GM10248 (cell line): ENCODE measurements at regions not wholly inside any gene's neighbourhood (a gene's known extent, or its start where the extent isn't known, plus 50 kb on each side); places are given as distances from the start of the nearest gene placed in this dataset.
"Not testable (repeated sequence)": the region's sequence is repeated elsewhere in the genome, so short reads cannot be mapped to it uniquely, and the experiment has no call there.

Experiments used
- CTCF ChIA-PET: fragments of 300-600 bp; sonication (Branson Sonifier 250); formaldehyde crosslinking; extraction: SDS; loops from one replicate; lab custom pipeline; 2021; ENCODE audit warnings: antibody characterized with exemption; lab: Yijun Ruan, JAX
- POLR2A ChIA-PET: fragments of 350-650 bp; sonication (Branson Sonifier 250); formaldehyde crosslinking; extraction: SDS; loops from one replicate; lab custom pipeline; 2020; ENCODE audit warnings: antibody characterized with exemption; lab: Yijun Ruan, JAX
- DNase-seq: peaks from one replicate; pipeline ENCODE4 v3.0.0; 2012; ENCODE audit errors: extremely low spot score
- CTCF ChIP-seq: IDR thresholded peaks from 2 replicates; pipeline ENCODE4 v1.5.1; 2012; ENCODE audit warnings: mild to moderate bottlenecking, low read depth; ENCODE audit errors: extremely low read depth, missing control alignments, control extremely low read depth

- CTCF ChIA-PET: no interaction called here
- no peak for TF ChIP-seq CTCF
- no peak for DNase-seq
- POLR2A ChIA-PET: no interaction called here
Measured at GRCh38 chr12:115377230-115377629, 693.3 kb upstream of the TBX3 start.

GRCh38 chr12:115375186-115375991, 691.4 kb upstream of the TBX3 start:
- CTCF ChIA-PET: interaction anchor here (1.3 kb wide), 1 partner anchor 11 kb away, joined by 3 read pairs; no protein-coding TSS in a partner anchor
- no peak for TF ChIP-seq CTCF
- POLR2A ChIA-PET: no interaction called here
- peak; percentile 61 for DNase-seq

GRCh38 chr12:115374480-115375185, 690.7 kb upstream of the TBX3 start:
- ChIA-PET CTCF (interaction anchor here (1.3 kb wide), 1 partner anchor 10 kb away, joined by 3 read pairs; no protein-coding TSS in a partner anchor), POLR2A (no interaction called here)
- DNase-seq: no peak
- TF ChIP-seq CTCF: no peak

GRCh38 chr12:115371711-115372110, 687.7 kb upstream of the TBX3 start:
- TF ChIP-seq CTCF: no peak
- no peak for DNase-seq
- ChIA-PET POLR2A (no interaction called here), CTCF (interaction anchor here (0.8 kb wide), 1 partner anchor 21 kb away, joined by 3 read pairs; no protein-coding TSS in a partner anchor)

GRCh38 chr12:115370650-115371049, 686.7 kb upstream of the TBX3 start:
- CTCF ChIA-PET: interaction anchor here (1.2 kb wide), 1 partner anchor 56 kb away, joined by 3 read pairs; no protein-coding TSS in a partner anchor
- TF ChIP-seq CTCF: no peak
- no peak for DNase-seq
- POLR2A ChIA-PET: no interaction called here

GRCh38 chr12:115370207-115370606, 686.2 kb upstream of the TBX3 start:
- DNase-seq: no peak
- POLR2A ChIA-PET: no interaction called here
- TF ChIP-seq CTCF: no peak
- CTCF ChIA-PET: interaction anchor here (1.2 kb wide), 1 partner anchor 56 kb away, joined by 3 read pairs; no protein-coding TSS in a partner anchor

GRCh38 chr12:115366277-115366676, 682.3 kb upstream of the TBX3 start:
- DNase-seq, CTCF ChIA-PET, POLR2A ChIA-PET: not testable (repeated sequence)

GRCh38 chr12:115365765-115366164, 681.8 kb upstream of the TBX3 start:
- CTCF ChIA-PET, POLR2A ChIA-PET: not testable (repeated sequence)

More at GRCh38 chr12:115365765-115366164, 681.8 kb upstream of the TBX3 start:
- DNase-seq: not testable (repeated sequence)
